Activated CD4-positive, alpha-beta T cell treated with anti-CD3 and anti-CD28 coated beads, Interleukin-2, amount 50 U/mL, for 1 hour (primary cell): ENCODE measurements at regions not wholly inside any gene's neighbourhood (a gene's known extent, or its start where the extent isn't known, plus 50 kb on each side); places are given as distances from the start of the nearest gene placed in this dataset.

Source experiments
- DNase-seq: peaks from one replicate; pipeline ENCODE4 v3.0.0-alpha.2; 2020

- no peak for DNase-seq
These were observed 124.8 kb upstream of the ATP11B start for GRCh38 chr3:182668541-182668940.

- DNase-seq = no peak
These were observed 124.3 kb upstream of the ATP11B start for GRCh38 chr3:182668974-182669373.

GRCh38 chr3:182671541-182671940, 121.8 kb upstream of the ATP11B start:
- DNase-seq = no peak

GRCh38 chr3:182671942-182672341, 121.4 kb upstream of the ATP11B start:
- DNase-seq = no peak

GRCh38 chr3:182673336-182673735, 120.0 kb upstream of the ATP11B start:
- no peak for DNase-seq

GRCh38 chr3:182682263-182683241, 110.8 kb upstream of the ATP11B start:
- DNase-seq = peak; percentile 41

GRCh38 chr3:182683453-182683852, 109.9 kb upstream of the ATP11B start:
- peak; percentile 50 for DNase-seq

GRCh38 chr3:182683858-182684257, 109.4 kb upstream of the ATP11B start:
- DNase-seq = no peak

GRCh38 chr3:182686033-182686886, 107.0 kb upstream of the ATP11B start:
- DNase-seq = no peak

- no peak for DNase-seq
These were observed 103.1 kb upstream of the ATP11B start for GRCh38 chr3:182690172-182690571.

- DNase-seq = no peak
These were observed 101.3 kb upstream of the ATP11B start for GRCh38 chr3:182692021-182692420.

GRCh38 chr3:182692695-182693094, 100.6 kb upstream of the ATP11B start:
- DNase-seq = no peak

- DNase-seq = no peak
These were observed 99.6 kb upstream of the ATP11B start for GRCh38 chr3:182693723-182694122.

GRCh38 chr3:182696916-182697315, 96.4 kb upstream of the ATP11B start:
- no peak for DNase-seq

- DNase-seq = no peak
These were observed 95.9 kb upstream of the ATP11B start for GRCh38 chr3:182697345-182697919.

GRCh38 chr3:182698078-182698477, 95.2 kb upstream of the ATP11B start:
- no peak for DNase-seq

GRCh38 chr3:182699550-182700170, 93.6 kb upstream of the ATP11B start:
- no peak for DNase-seq

- no peak for DNase-seq
These were observed 91.1 kb upstream of the ATP11B start for GRCh38 chr3:182702216-182702615.

- no peak for DNase-seq
These were observed 90.1 kb upstream of the ATP11B start for GRCh38 chr3:182703233-182703632.

- no peak for DNase-seq
These were observed 88.4 kb upstream of the ATP11B start for GRCh38 chr3:182704926-182705325.

GRCh38 chr3:182708810-182709209, 84.5 kb upstream of the ATP11B start:
- DNase-seq = no peak

- DNase-seq = no peak
These were observed 84.0 kb upstream of the ATP11B start for GRCh38 chr3:182709306-182709705.
